ENCODE measurements at regions not wholly inside any gene's neighbourhood (a gene's known extent, or its start where the extent isn't known, plus 50 kb on each side); places are given as distances from the start of the nearest gene placed in this dataset.

GRCh38 chr22:27255580-27255979, 546.0 kb downstream of the MN1 start:
- in situ Hi-C loops (cut with HindIII; ENCODE audit: low sequenced_read_pairs) = no loop called here

GRCh38 chr22:27257987-27258386, 543.6 kb downstream of the MN1 start:
- in situ Hi-C loops (cut with HindIII; ENCODE audit: low sequenced_read_pairs) = no loop called here

- in situ Hi-C loops (cut with HindIII; ENCODE audit: low sequenced_read_pairs) = no loop called here
These were observed 542.9 kb downstream of the MN1 start for GRCh38 chr22:27258616-27259172.

GRCh38 chr22:27259433-27259832, 542.1 kb downstream of the MN1 start:
- in situ Hi-C loops (cut with HindIII; ENCODE audit: low sequenced_read_pairs) = no loop called here

- in situ Hi-C loops (cut with HindIII; ENCODE audit: low sequenced_read_pairs) = no loop called here
These were observed 541.4 kb downstream of the MN1 start for GRCh38 chr22:27260087-27260698.

GRCh38 chr22:27262361-27262760, 539.2 kb downstream of the MN1 start:
- in situ Hi-C loops (cut with HindIII; ENCODE audit: low sequenced_read_pairs) = no loop called here

- in situ Hi-C loops (cut with HindIII; ENCODE audit: low sequenced_read_pairs) = no loop called here
These were observed 537.4 kb downstream of the MN1 start for GRCh38 chr22:27264184-27264583.

GRCh38 chr22:27267145-27267544, 534.4 kb downstream of the MN1 start:
- in situ Hi-C loops (cut with HindIII; ENCODE audit: low sequenced_read_pairs) = no loop called here

- in situ Hi-C loops (cut with HindIII; ENCODE audit: low sequenced_read_pairs) = no loop called here
These were observed 531.6 kb downstream of the MN1 start for GRCh38 chr22:27269751-27270543.

GRCh38 chr22:27270818-27271510, 530.6 kb downstream of the MN1 start:
- in situ Hi-C loops (cut with HindIII; ENCODE audit: low sequenced_read_pairs) = no loop called here

- in situ Hi-C loops (cut with HindIII; ENCODE audit: low sequenced_read_pairs) = no loop called here
These were observed 528.1 kb downstream of the MN1 start for GRCh38 chr22:27273436-27273835.

GRCh38 chr22:27273853-27274252, 527.7 kb downstream of the MN1 start:
- in situ Hi-C loops (cut with HindIII; ENCODE audit: low sequenced_read_pairs) = no loop called here

GRCh38 chr22:27274770-27275449, 526.6 kb downstream of the MN1 start:
- in situ Hi-C loops (cut with HindIII; ENCODE audit: low sequenced_read_pairs) = no loop called here

GRCh38 chr22:27278946-27279345, 522.6 kb downstream of the MN1 start:
- in situ Hi-C loops (cut with HindIII; ENCODE audit: low sequenced_read_pairs) = no loop called here

- in situ Hi-C loops (cut with HindIII; ENCODE audit: low sequenced_read_pairs) = no loop called here
These were observed 518.3 kb downstream of the MN1 start for GRCh38 chr22:27283240-27283639.

GRCh38 chr22:27283714-27284113, 517.8 kb downstream of the MN1 start:
- in situ Hi-C loops (cut with HindIII; ENCODE audit: low sequenced_read_pairs) = no loop called here

- in situ Hi-C loops (cut with HindIII; ENCODE audit: low sequenced_read_pairs) = no loop called here
These were observed 517.2 kb downstream of the MN1 start for GRCh38 chr22:27284324-27284723.

- in situ Hi-C loops (cut with HindIII; ENCODE audit: low sequenced_read_pairs) = no loop called here
These were observed 514.8 kb downstream of the MN1 start for GRCh38 chr22:27286711-27287110.

- in situ Hi-C loops (cut with HindIII; ENCODE audit: low sequenced_read_pairs) = no loop called here
These were observed 508.8 kb downstream of the MN1 start for GRCh38 chr22:27292542-27293299.

GRCh38 chr22:27293721-27294445, 507.7 kb downstream of the MN1 start:
- in situ Hi-C loops (cut with HindIII; ENCODE audit: low sequenced_read_pairs) = no loop called here
